Psoas muscle (tissue), 7 donors: ENCODE measurements at regions not wholly inside any gene's neighbourhood (a gene's known extent, or its start where the extent isn't known, plus 50 kb on each side); places are given as distances from the start of the nearest gene placed in this dataset.

Experiments
- ATAC-seq, 4 donors: fragments of 200-7000 bp; cut with Tn5 transposase; one replicate each; pipeline ENCODE4 v1.9.1; 2020; ENCODE audit warnings: moderate library complexity in 3 of 4, mild to moderate bottlenecking in 2 of 4
- DNase-seq, 2 donors: peaks; one replicate each; pipeline ENCODE4 v3.0.0-alpha.2; 2020
- H3K27ac ChIP-seq: fragments of 200-600 bp; one replicate; pipeline ENCODE4 v1.8.0; 2022
- H3K27me3 ChIP-seq, 3 donors: fragments of 200-600 bp in 1 of 3; one replicate each; pipeline versions ENCODE4 v1.6.1 to v1.8.0; 2013 to 2022; ENCODE audit warnings: low read length in 2 of 3, mild to moderate bottlenecking in 2 of 3, moderate library complexity in 1 of 3; ENCODE audit not compliant: insufficient read depth in 3 of 3
- H3K36me3 ChIP-seq, 2 donors: fragments of 200-600 bp in 1 of 2; one replicate each; pipeline versions ENCODE4 v1.6.1 to v1.8.0; 2013 to 2022; ENCODE audit warnings: low read depth in 1 of 2, mild to moderate bottlenecking in 1 of 2, moderate library complexity in 1 of 2; ENCODE audit not compliant: insufficient read depth in 1 of 2
- H3K4me1 ChIP-seq: fragments of 200-600 bp; one replicate; pipeline ENCODE4 v1.8.0; 2022
- H3K4me3 ChIP-seq: fragments of 200-600 bp; one replicate; pipeline ENCODE4 v1.8.0; 2022; ENCODE audit warnings: mild to moderate bottlenecking
- H3K9me3 ChIP-seq: fragments of 200-600 bp; one replicate; pipeline ENCODE4 v1.8.0; 2022
- CTCF ChIP-seq: fragments of 200-600 bp; IDR thresholded peaks from one replicate; pipeline ENCODE4 v1.8.0; 2022; ENCODE audit warnings: antibody characterized with exemption
- WGBS, 3 donors: extraction: QIAGEN DNeasy Blood & Tissue Kit; methylation state at CpG; one replicate each; pipeline versions ENCODE4 v1.1.6 to v1.1.7; 2013; 5-methylcytosine and 5-hydroxymethylcytosine counted together
- intact Hi-C, 2 donors: fragments of 100-400 bp; cut with DNase I; formaldehyde crosslinking; loops; one replicate each; pipeline versions ENCODE4 v1.11.0 to v1.14.2; 2022
- donor health status: healthy with polysubstance abuse.
- donor health status: DM: no; HTN: no; CAD: no; lungs with moderate emphysema.
- donor health status: Bipolar disorder and iron deficiency.
- donor health status: healthy.
- donor health status: DM: yes; HTN: yes; CAD: no.
- donor health status: DM: no; HTN: no; CAD: no.
- donor health status: DM: yes; HTN: yes; CAD: no.

GRCh38 chr14:43692706-43693105 lies 814.4 kb downstream of the FSCB start:
- Histone ChIP-seq H3K4me3 (no peak overlapping the region), H3K36me3 (no peaks in the 10 kb centered on the region), H3K27me3 (no peaks in the 10 kb centered on the region), H3K4me1 (no peaks in the 10 kb centered on the region), H3K9me3 (no peaks in the 10 kb centered on the region), H3K27ac (no peak overlapping the region)
- WGBS, 3 donors, result 31 to 52% (median 33%) methylated on average over 1 of the region's 1 CpG
- ATAC-seq, result no peak
- intact Hi-C loops, result no loop called here
- no peak for DNase-seq
- TF ChIP-seq CTCF, result no peak

GRCh38 chr14:43687921-43688320 lies 819.2 kb downstream of the FSCB start:
- 55 to 57% (median 56%) methylated on average over 3 of the region's 3 CpGs for WGBS, 3 donors
- no peak for DNase-seq

GRCh38 chr14:43677581-43677980 lies 829.5 kb downstream of the FSCB start:
- no peak for ATAC-seq
- Histone ChIP-seq H3K36me3 (no peaks in the 10 kb centered on the region), H3K4me3 (no peak overlapping the region), H3K27ac (no peak overlapping the region), H3K4me1 (no peaks in the 10 kb centered on the region), H3K9me3 (no peaks in the 10 kb centered on the region), H3K27me3 (no peaks in the 10 kb centered on the region)
- WGBS, 3 donors, result 39 to 59% (median 57%) methylated on average over 1 of the region's 1 CpG
- no peak for DNase-seq
- TF ChIP-seq CTCF, result no peak
- intact Hi-C loops, result no loop called here

More at GRCh38 chr14:43687921-43688320, 819.2 kb downstream of the FSCB start:
- no peak overlapping the region for H3K4me3 ChIP-seq
- H3K27me3 ChIP-seq, result no peaks in the 10 kb centered on the region
- H3K27ac ChIP-seq, result no peak overlapping the region
- no peaks in the 10 kb centered on the region for H3K9me3 ChIP-seq
- intact Hi-C loops, result no loop called here
- ATAC-seq, result no peak
- no peaks in the 10 kb centered on the region for H3K4me1 ChIP-seq
- no peak for TF ChIP-seq CTCF
- no peaks in the 10 kb centered on the region for H3K36me3 ChIP-seq

- Histone ChIP-seq H3K27ac (no peak overlapping the region), H3K4me1 (no peaks in the 10 kb centered on the region), H3K36me3 (no peaks in the 10 kb centered on the region), H3K4me3 (no peak overlapping the region), H3K9me3 (no peaks in the 10 kb centered on the region), H3K27me3 (no peaks in the 10 kb centered on the region)
- WGBS, 3 donors, result 85 to 90% (median 86%) methylated on average over 2 of the region's 2 CpGs
- DNase-seq, result no peak
- no peak for ATAC-seq
- intact Hi-C loops, result no loop called here
- TF ChIP-seq CTCF, result no peak
Observed at GRCh38 chr14:43674273-43674672, 832.8 kb downstream of the FSCB start.

- Histone ChIP-seq H3K27me3 (no peaks in the 10 kb centered on the region), H3K9me3 (no peaks in the 10 kb centered on the region), H3K4me1 (no peaks in the 10 kb centered on the region), H3K27ac (no peak overlapping the region), H3K4me3 (no peak overlapping the region), H3K36me3 (no peaks in the 10 kb centered on the region)
- ATAC-seq, result no peak
- WGBS, 3 donors, result 72 to 83% (median 81%) methylated on average over 3 of the region's 3 CpGs
- intact Hi-C loops, result no loop called here
- DNase-seq, result no peak
- no peak for TF ChIP-seq CTCF
Observed at GRCh38 chr14:43671716-43672485, 835.2 kb downstream of the FSCB start.
